Mucosa of gallbladder (tissue), 1 donor: ENCODE measurements at regions not wholly inside any gene's neighbourhood (a gene's known extent, or its start where the extent isn't known, plus 50 kb on each side); places are given as distances from the start of the nearest gene placed in this dataset.
A peak's percentile ranks its signal among the peaks of the same experiment; 100 is the strongest.
"Not testable (repeated sequence)": the region's sequence is repeated elsewhere in the genome, so short reads cannot be mapped to it uniquely, and the experiment has no call there.

Experiments
- DNase-seq: peaks from one replicate; pipeline ENCODE4 v3.0.0-alpha.2; 2020; ENCODE audit warnings: low spot score
- donor health status: DM: no; HTN: no; CAD: no.

DNA sequence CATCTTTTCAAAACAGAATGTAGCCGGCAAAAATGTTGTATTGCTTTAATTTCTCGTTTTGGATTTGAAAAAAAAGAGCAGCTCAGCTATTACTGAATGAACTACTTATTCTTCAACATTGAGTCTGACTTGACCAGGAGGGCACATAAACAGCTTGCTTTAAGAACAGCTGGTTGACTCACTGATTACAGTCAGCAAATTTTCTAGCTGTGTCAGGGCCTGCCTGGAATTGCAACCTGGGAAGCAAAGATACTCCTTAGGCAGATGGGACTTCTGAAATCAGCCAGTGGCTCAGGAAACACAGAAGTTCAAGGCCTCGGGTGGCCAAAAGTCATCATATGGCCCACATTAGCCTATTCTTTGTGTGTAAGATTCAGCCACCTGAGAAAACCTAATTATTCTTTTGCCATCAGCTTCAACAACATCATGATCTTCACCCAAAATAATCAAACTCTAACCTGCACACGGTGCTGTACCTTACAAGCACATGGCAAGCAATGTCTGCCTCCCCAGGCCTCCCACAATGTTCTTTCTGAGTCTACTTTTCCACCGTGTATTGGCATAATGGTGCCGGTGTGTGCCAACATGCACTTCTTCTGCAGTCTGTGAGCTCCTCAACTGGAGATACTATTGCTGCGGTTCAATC, 307.2 kb downstream of the HHIPL2 start:
- no peak for DNase-seq

DNA sequence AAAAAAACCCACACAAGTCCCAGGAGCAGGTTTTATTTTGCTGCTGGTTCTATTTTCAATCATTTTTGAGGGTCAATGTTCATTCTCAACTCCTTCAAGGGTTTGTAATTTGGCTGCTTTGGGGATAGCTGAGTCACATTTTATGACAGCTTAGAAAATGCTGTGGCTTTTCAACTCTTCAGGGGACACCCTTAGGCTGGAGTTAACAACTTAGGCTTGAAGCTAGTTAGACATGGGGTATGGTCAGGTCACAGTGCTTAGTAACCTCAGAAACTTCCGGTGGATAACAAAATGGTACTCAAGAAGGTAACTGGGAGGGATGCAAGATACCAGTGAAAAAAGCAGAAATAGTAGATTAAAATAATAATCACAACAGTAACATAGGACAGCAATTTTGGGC, 308.8 kb downstream of the HHIPL2 start:
- DNase-seq: no peak

- no peak for DNase-seq
These were observed 313.6 kb downstream of the HHIPL2 start for GRCh38 chr1:222234351-222234750.

- DNase-seq: peak; percentile 12
These were observed 314.3 kb downstream of the HHIPL2 start for GRCh38 chr1:222233444-222234158.

- DNase-seq: no peak
These were observed 315.1 kb downstream of the HHIPL2 start for GRCh38 chr1:222232842-222233241.

DNA sequence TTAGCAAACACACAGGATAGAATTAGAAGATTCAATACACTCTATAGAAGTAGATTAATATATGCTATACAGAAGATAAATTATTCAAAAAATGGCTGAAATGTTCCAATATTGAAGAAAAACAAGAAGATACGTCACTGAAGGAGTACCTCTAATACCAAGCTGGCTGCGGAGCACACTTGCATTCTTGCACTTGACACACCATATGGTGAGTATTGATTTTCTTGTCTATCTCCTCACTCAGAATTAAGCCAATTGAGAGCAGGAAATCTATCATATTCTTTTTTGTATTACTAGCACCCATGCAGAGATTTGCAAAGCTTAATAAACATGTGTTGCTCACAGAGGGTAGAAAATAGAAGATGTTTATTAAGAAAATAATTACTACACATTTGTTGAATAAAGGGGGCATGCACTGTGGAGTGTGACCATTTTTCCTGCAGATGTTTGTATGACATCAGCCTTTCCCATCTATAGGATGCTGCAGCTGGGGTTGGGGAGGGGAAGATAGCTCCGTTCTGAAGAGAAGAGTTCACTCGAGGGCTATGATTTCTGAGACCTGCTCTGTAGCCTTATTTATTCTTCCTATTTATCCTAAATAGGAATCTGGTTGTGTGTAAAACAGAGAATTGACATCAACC, 318.1 kb downstream of the HHIPL2 start:
- no peak for DNase-seq

DNA sequence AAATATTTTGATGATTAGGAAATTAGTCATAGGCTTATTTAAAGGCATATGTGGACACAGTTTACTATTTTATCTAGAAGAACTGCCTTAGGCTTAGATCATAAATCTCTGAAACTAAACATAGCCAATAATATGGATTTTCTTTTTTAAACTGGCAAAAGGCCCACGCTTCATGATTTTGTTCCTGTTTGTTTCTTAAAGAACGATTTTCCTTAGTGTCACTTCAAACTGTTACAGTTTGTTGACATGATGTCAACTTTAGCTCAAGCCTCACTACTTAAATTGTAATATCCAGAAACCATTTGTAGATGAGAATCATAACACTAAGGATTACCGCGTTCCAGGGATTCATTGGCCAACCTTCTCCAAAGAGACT, 322.6 kb downstream of the HHIPL2 start:
- no peak for DNase-seq

DNA sequence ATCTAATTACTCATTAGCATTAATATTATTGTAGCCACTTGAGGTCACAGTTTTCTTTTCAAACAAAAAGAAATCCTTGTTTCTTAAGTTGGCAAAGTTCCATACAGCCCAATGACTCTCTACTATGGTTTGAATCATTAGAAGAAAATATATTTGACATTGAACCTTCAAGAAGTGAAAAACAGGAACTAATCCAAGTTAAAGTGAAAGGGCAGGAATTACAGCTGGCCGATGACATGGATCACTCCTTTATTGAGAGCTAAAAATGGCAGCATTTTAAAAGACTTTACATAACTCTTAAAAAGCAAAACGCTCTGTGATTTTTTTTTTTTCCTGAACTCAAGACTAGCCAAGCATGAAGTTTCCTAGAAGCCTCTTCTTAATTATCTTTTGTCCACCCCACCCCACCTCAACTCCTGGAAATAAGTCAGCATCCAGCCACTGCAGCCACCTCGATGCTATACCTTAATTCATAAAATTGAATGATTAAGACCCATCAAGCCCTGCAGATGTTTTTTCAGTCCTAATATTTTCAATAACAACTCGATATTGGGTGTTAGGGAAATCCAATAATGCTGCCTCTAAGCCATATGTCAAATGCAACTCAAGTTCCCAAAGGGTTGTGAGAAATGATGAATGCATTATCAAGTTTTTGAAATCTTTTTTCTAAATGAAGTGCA, 323.1 kb downstream of the HHIPL2 start:
- no peak for DNase-seq

GRCh38 chr1:222224156-222224555, 323.7 kb downstream of the HHIPL2 start:
- no peak for DNase-seq

DNA sequence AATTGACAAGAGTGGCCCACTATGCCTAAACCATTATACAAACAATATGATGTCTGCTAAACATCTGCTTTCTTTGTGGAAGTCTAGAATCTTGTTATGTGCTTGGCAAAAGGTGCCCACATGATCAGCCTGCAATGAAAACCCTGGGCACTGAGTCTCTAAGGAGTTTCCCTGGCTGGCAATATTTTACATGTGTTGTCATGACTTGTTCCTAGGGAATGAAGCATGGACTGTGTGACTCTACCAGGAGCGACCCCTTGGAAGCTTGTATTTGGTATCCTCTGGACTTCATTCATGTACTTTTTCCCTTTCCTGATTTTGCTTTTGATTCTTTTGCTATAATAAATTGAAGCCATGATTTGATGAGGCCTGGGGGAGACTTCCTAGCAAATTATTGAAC, 324.9 kb downstream of the HHIPL2 start:
- no peak for DNase-seq

- no peak for DNase-seq
These were observed 331.6 kb downstream of the HHIPL2 start for GRCh38 chr1:222216255-222216754.

GRCh38 chr1:222210776-222211175, 337.1 kb downstream of the HHIPL2 start:
- DNase-seq: no peak

DNA sequence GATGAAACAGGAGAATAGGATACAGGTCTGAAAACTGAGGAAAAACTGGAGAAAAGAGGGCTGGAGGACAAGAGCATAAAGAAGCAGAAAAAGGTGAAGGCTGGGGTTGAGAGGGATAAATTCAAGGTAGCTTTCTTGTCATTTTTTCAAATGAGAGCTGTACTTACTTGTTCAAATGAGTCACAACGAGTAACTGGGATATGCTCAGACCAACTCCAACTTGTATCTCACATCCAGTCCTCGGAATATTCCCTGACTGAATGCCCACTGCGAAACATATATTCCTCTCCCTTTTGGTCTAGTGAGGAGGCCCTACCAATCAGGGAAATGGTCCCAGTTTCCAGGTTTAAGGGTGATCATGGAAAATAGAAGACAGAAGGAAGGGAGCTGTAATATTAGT, 343.4 kb downstream of the HHIPL2 start:
- no peak for DNase-seq

DNA sequence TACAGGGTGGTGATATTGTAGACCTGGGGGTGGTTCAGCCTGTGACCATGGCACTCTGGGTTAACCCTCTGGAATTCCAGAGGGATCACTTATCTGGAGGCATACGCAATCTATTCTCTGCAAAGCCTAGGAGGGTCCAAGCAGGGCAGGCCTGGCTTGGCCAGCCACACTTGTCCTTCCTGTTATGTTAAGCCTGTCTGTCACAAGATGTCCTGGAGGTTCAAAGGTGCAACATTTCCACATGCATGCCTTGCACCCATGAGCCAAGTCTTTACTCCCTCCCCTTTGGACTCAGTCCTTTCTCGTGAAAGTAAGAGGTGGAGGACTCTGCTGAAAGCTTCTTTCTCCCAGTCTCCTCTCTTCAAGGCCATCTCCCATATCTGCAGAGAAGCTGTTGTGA, 345.1 kb downstream of the HHIPL2 start:
- DNase-seq: no peak

DNA sequence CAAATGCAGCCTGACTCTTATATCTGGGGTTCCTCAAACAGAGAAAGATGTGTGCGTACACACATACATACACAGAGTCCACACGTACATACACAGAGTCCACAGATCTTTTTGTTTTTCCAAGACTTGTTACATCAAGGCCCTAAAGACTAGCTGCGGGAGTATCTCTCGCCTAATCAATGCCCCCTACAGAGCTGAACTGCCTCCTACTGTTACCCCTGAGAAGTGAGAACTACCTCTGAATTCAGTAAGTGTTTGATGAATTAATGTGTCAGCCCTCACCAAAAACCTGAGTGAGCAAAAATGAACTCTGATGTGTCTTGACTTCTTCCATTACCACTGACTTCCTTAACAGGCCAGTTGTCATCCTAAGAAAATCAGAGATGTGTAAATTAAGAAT, 351.2 kb downstream of the HHIPL2 start:
- no peak for DNase-seq

DNA sequence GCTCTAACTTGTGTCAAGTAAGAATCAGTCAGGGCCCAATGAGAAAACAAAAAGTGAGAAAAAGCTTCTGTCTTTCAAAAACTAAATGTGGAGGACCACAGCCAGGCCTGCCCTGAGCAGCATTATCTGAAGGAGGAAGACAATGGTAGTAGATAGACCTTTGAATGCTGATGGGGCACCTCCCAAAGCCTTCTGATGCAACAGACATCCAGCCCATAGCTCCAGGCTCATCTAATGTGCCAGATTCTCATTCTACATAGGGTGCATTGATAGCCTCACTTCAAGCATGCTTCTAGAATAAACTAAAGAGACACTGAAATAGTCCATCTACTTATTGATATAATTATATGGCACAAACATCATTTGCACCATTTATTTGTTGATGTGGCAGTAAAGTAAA, 351.6 kb downstream of the HHIPL2 start:
- DNase-seq: no peak

DNA sequence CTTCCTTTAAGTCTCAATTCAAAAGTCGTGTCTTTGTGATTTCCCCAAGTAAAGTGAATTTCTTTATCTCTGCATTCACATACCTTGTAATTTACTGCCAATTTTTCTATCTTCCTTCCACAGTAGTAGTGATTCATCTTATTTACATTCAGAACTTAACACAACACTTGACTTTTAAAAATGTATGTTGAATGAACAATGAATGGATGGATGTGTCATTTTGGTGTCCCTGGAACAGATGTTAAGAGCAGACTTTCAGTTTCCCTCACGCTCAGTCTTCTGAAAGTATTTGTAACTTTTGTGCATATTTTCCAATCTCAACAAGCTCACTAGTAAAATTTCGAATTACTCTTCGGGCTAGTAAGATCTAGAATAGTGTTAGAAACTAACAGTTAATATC, 352.0 kb downstream of the HHIPL2 start:
- DNase-seq: no peak

GRCh38 chr1:222189218-222189617, 358.7 kb downstream of the HHIPL2 start:
- DNase-seq: no peak

GRCh38 chr1:222187566-222188332, 360.2 kb downstream of the HHIPL2 start:
- no peak for DNase-seq

GRCh38 chr1:222182641-222183040, 365.3 kb downstream of the HHIPL2 start:
- DNase-seq: no peak

- no peak for DNase-seq
These were observed 366.7 kb downstream of the HHIPL2 start for GRCh38 chr1:222181191-222181590.

- not testable (repeated sequence) for DNase-seq
These were observed 370.4 kb downstream of the HHIPL2 start for GRCh38 chr1:222177496-222177895.
